Spleen (tissue), 11 donors: ENCODE measurements at regions not wholly inside any gene's neighbourhood (a gene's known extent, or its start where the extent isn't known, plus 50 kb on each side); places are given as distances from the start of the nearest gene placed in this dataset.
A peak's percentile ranks its signal among the peaks of the same experiment; 100 is the strongest.

ENCODE experiments used
- DNase-seq: peaks from one replicate; pipeline ENCODE4 v3.0.0-alpha.2; 2020
- H3K27ac ChIP-seq, 8 donors: fragments of 200-600 bp; sonication (generic) in 7 of 8; 1 replicate in 4 of 8; 2 replicates in 4 of 8; pipeline versions ENCODE4 v1.5.0 to v1.8.0; 2016 to 2021; ENCODE audit warnings: inconsistent platforms in 4 of 8, mild to moderate bottlenecking in 4 of 8, moderate library complexity in 1 of 8
- H3K27me3 ChIP-seq, 7 donors: fragments of 200-600 bp; sonication (generic) in 6 of 7; replicated peaks in 1 of 7; 1 replicate in 4 of 7; 2 replicates in 3 of 7; pipeline versions ENCODE4 v1.5.0 to v1.8.0; 2016 to 2021; ENCODE audit warnings: inconsistent platforms in 3 of 7, mild to moderate bottlenecking in 1 of 7
- H3K36me3 ChIP-seq, 6 donors: fragments of 200-600 bp; sonication (generic) in 5 of 6; 1 replicate in 4 of 6; 2 replicates in 2 of 6; pipeline versions ENCODE4 v1.5.0 to v1.8.0; 2016 to 2021; ENCODE audit warnings: inconsistent platforms in 2 of 6
- H3K4me1 ChIP-seq, 6 donors: fragments of 200-600 bp; sonication (generic) in 5 of 6; 1 replicate in 3 of 6; 2 replicates in 3 of 6; pipeline versions ENCODE4 v1.5.0 to v1.8.0; 2016 to 2021; ENCODE audit warnings: inconsistent platforms in 3 of 6
- H3K4me3 ChIP-seq, 8 donors: fragments of 200-600 bp; sonication (generic) in 7 of 8; 1 replicate in 4 of 8; 2 replicates in 4 of 8; pipeline versions ENCODE4 v1.5.0 to v1.8.0; 2016 to 2021; ENCODE audit warnings: inconsistent platforms in 4 of 8, mild to moderate bottlenecking in 4 of 8, moderate library complexity in 2 of 8
- H3K9me3 ChIP-seq, 8 donors: fragments of 200-600 bp; sonication (generic) in 7 of 8; 1 replicate in 4 of 8; 2 replicates in 4 of 8; pipeline versions ENCODE4 v1.5.0 to v1.8.0; 2016 to 2021; ENCODE audit warnings: inconsistent platforms in 4 of 8
- CTCF ChIP-seq, 11 experiments: fragments of 200-600 bp in 7 of 11; fragments of 450-650 bp in 4 of 11; sonication (generic) in 4 of 11; IDR thresholded peaks in 8 of 11; conservative IDR thresholded peaks in 3 of 11; 1 replicate in 7 of 11; 2 replicates in 4 of 11; pipeline versions ENCODE4 v1.4.0 to v1.8.0; 2016 to 2021; ENCODE audit warnings: antibody characterized with exemption in 11 of 11, inconsistent platforms in 4 of 11, mild to moderate bottlenecking in 1 of 11
- POLR2A ChIP-seq, 3 donors: fragments of 450-650 bp; IDR thresholded peaks; one replicate each; pipeline ENCODE4 v1.5.1; 2017; ENCODE audit warnings: antibody characterized with exemption in 3 of 3, mild to moderate bottlenecking in 1 of 3
- POLR2AphosphoS5 ChIP-seq, 3 donors: sonication (generic); formaldehyde crosslinking; IDR thresholded peaks; one replicate each; pipeline ENCODE4 v1.5.1; 2017; ENCODE audit warnings: antibody characterized with exemption in 3 of 3
- WGBS, 5 donors: extraction: QIAGEN DNeasy Blood & Tissue Kit in 3 of 5; methylation state at CpG; one replicate each; pipeline versions ENCODE4 v1.1.5 to v1.1.7; 2013 to 2018; 5-methylcytosine and 5-hydroxymethylcytosine counted together
- intact Hi-C: fragments of 100-400 bp; cut with DNase I; formaldehyde crosslinking; loops from one replicate; pipeline ENCODE4 v1.15.0; 2023; ENCODE audit warnings: low total_unique reads
- donor health status: healthy with polysubstance abuse.
- donor health status: DM: no; HTN: no; CAD: no; lungs with moderate emphysema.
- donor health status: DM: no; HTN: no; CAD: no.
- donor health status: Bipolar disorder and iron deficiency.
- donor health status: healthy.
- donor health status: DM: no; HTN: no; CAD: no.
- donor health status: DM: yes; HTN: yes; CAD: no.

- Histone ChIP-seq H3K27ac (no peak overlapping the region), H3K4me1 (peaks cover 0 to 8% (median 0%) of the 10 kb centered on the region in 6 donors), H3K27me3 (no peaks in the 10 kb centered on the region), H3K36me3 (no peaks in the 10 kb centered on the region), H3K9me3 (peaks cover 0 to 4% (median 0%) of the 10 kb centered on the region in 8 donors), H3K4me3 (no peak overlapping the region)
- TF ChIP-seq CTCF (IDR thresholded peaks at IDR 0.05 in 8 of 11, conservative IDR thresholded peaks at IDR 0.05 in 3 of 11) (no peak), POLR2AphosphoS5 (IDR thresholded peaks at IDR 0.05) (no peak), POLR2A (IDR thresholded peaks at IDR 0.05) (no peak)
- no peak for DNase-seq
- intact Hi-C loops: no loop called here
- 44 to 89% (median 80%) methylated on average over 2 of the region's 2 CpGs for WGBS, 5 donors
Measured at GRCh38 chr15:94740469-94740868, 509.1 kb downstream of the MCTP2 start.

GRCh38 chr15:94743668-94744067, 512.3 kb downstream of the MCTP2 start:
- no peak for DNase-seq
- intact Hi-C loops: no loop called here
- TF ChIP-seq CTCF (IDR thresholded peaks at IDR 0.05 in 8 of 11, conservative IDR thresholded peaks at IDR 0.05 in 3 of 11) (no peak), POLR2A (IDR thresholded peaks at IDR 0.05) (no peak), POLR2AphosphoS5 (IDR thresholded peaks at IDR 0.05) (no peak)
- peak overlapping the region in 1 of 8 donors; percentile 27 for H3K4me3 ChIP-seq
- H3K36me3 ChIP-seq: no peaks in the 10 kb centered on the region
- peaks cover 0 to 4% (median 0%) of the 10 kb centered on the region in 8 donors for H3K9me3 ChIP-seq
- H3K27ac ChIP-seq: no peak overlapping the region
- H3K27me3 ChIP-seq: no peaks in the 10 kb centered on the region
- 24 to 45% (median 35%) methylated on average over 11 of the region's 11 CpGs for WGBS, 5 donors
- peaks cover 0 to 4% (median 0%) of the 10 kb centered on the region in 6 donors for H3K4me1 ChIP-seq

GRCh38 chr15:94744080-94744793, 512.9 kb downstream of the MCTP2 start:
- no peak for DNase-seq
- H3K4me1 ChIP-seq: peaks cover 0 to 4% (median 0%) of the 10 kb centered on the region in 6 donors
- H3K27me3 ChIP-seq: no peaks in the 10 kb centered on the region
- intact Hi-C loops: no loop called here
- no peaks in the 10 kb centered on the region for H3K36me3 ChIP-seq
- H3K9me3 ChIP-seq: peaks cover 0 to 4% (median 0%) of the 10 kb centered on the region in 8 donors
- WGBS, 5 donors: 81 to 91% (median 86%) methylated on average over 5 of the region's 5 CpGs
- TF ChIP-seq POLR2AphosphoS5 (IDR thresholded peaks at IDR 0.05): no peak
- TF ChIP-seq POLR2A (IDR thresholded peaks at IDR 0.05): no peak
- no peak for TF ChIP-seq CTCF (IDR thresholded peaks at IDR 0.05 in 8 of 11, conservative IDR thresholded peaks at IDR 0.05 in 3 of 11)
- peak overlapping the region in 1 of 8 donors; percentile 27 for H3K4me3 ChIP-seq
- no peak overlapping the region for H3K27ac ChIP-seq

GRCh38 chr15:94745371-94745770, 514.0 kb downstream of the MCTP2 start:
- TF ChIP-seq CTCF (IDR thresholded peaks at IDR 0.05 in 8 of 11, conservative IDR thresholded peaks at IDR 0.05 in 3 of 11) (no peak), POLR2A (IDR thresholded peaks at IDR 0.05) (no peak), POLR2AphosphoS5 (IDR thresholded peaks at IDR 0.05) (no peak)
- no peak for DNase-seq
- no peaks in the 10 kb centered on the region for H3K27me3 ChIP-seq
- peaks cover 0 to 4% (median 0%) of the 10 kb centered on the region in 6 donors for H3K4me1 ChIP-seq
- no peak overlapping the region for H3K27ac ChIP-seq
- H3K9me3 ChIP-seq: peaks cover 0 to 4% (median 0%) of the 10 kb centered on the region in 8 donors
- 77 to 93% (median 86%) methylated on average over 7 of the region's 7 CpGs for WGBS, 5 donors
- no peak overlapping the region for H3K4me3 ChIP-seq
- H3K36me3 ChIP-seq: no peaks in the 10 kb centered on the region
- intact Hi-C loops: no loop called here
